SU-DHL-6 (cell line): ENCODE measurements at regions not wholly inside any gene's neighbourhood (a gene's known extent, or its start where the extent isn't known, plus 50 kb on each side); places are given as distances from the start of the nearest gene placed in this dataset.
A peak's percentile ranks its signal among the peaks of the same experiment; 100 is the strongest.

Experiments used
- H2AFZ ChIP-seq: fragments of 200-600 bp; sonication (generic); 2 replicates; pipeline ENCODE4 v1.6.1; 2014; ENCODE audit warnings: low read depth, mild to moderate bottlenecking, moderate library complexity, mixed read lengths, antibody characterized with exemption, low read length; ENCODE audit not compliant: severe bottlenecking
- H3F3A ChIP-seq: fragments of 200-600 bp; shearing (Covaris generic); 2 replicates; pipeline ENCODE4 v1.6.0; 2016; ENCODE audit warnings: antibody characterized with exemption, mild to moderate bottlenecking; ENCODE audit not compliant: insufficient read depth
- H3K27ac ChIP-seq: fragments of 200-600 bp; sonication (generic); 2 replicates; pipeline ENCODE4 v1.5.1; 2016; ENCODE audit warnings: low read depth, mild to moderate bottlenecking, low read length, moderate library complexity, mixed read lengths
- H3K27me3 ChIP-seq: fragments of 200-600 bp; sonication (generic), shearing (Covaris generic); 2 replicates; pipeline ENCODE4 v1.6.0; 2014; ENCODE audit warnings: mild to moderate bottlenecking, low read length
- H3K36me3 ChIP-seq: fragments of 200-600 bp; sonication (generic); 2 replicates; pipeline ENCODE4 v1.6.1; 2014; ENCODE audit warnings: mild to moderate bottlenecking, low read length, mixed read lengths
- H3K4me2 ChIP-seq: fragments of 300-600, 200-600 bp; shearing (Covaris generic), sonication (generic); 2 replicates; pipeline ENCODE4 v1.6.0; 2014; ENCODE audit warnings: low read length, low read depth, mild to moderate bottlenecking; ENCODE audit not compliant: poor library complexity, severe bottlenecking
- H3K4me3 ChIP-seq: fragments of 200-600 bp; sonication (generic); 2 replicates; pipeline ENCODE4 v1.5.1; 2014; ENCODE audit warnings: antibody characterized with exemption, low read length, mild to moderate bottlenecking, mixed read lengths; ENCODE audit not compliant: insufficient read depth, poor library complexity, severe bottlenecking
- H3K79me2 ChIP-seq: fragments of 200-600 bp; sonication (generic); 2 replicates; pipeline ENCODE4 v1.6.1; 2014; ENCODE audit warnings: mild to moderate bottlenecking, low read length, moderate library complexity; ENCODE audit not compliant: insufficient read depth
- H3K9ac ChIP-seq: fragments of 200-600 bp; sonication (generic); 2 replicates; pipeline ENCODE4 v1.7.0; 2014; ENCODE audit warnings: mild to moderate bottlenecking, low read length
- H3K9me2 ChIP-seq: fragments of 200-600 bp; sonication (generic); replicated peaks from 2 replicates; pipeline ENCODE4 v1.6.1; 2014; ENCODE audit warnings: low read length; ENCODE audit not compliant: insufficient read depth
- H3K9me3 ChIP-seq: fragments of 200-600 bp; sonication (generic); 2 replicates; pipeline ENCODE4 v1.6.1; 2014; ENCODE audit warnings: low read length, mixed read lengths; ENCODE audit not compliant: insufficient read depth
- H4K20me1 ChIP-seq: fragments of 200-600 bp; sonication (generic); 2 replicates; pipeline ENCODE4 v1.6.1; 2014; ENCODE audit warnings: low read depth, mild to moderate bottlenecking, antibody characterized with exemption, low read length, moderate library complexity, mixed read lengths
- EZH2phosphoT487 ChIP-seq: fragments of 200-600 bp; sonication (generic), shearing (Covaris generic); conservative IDR thresholded peaks from 2 replicates; pipeline ENCODE4 v1.6.1; 2018; ENCODE audit warnings: mild to moderate bottlenecking, antibody characterized with exemption, low read length, moderate library complexity, mixed read lengths
- TF ChIP-seq, protein P1 (sequence below): fragments of 200-600 bp; sonication (generic); IDR thresholded peaks from one replicate; pipeline ENCODE4 v1.5.1; 2017; ENCODE audit warnings: antibody characterized with exemption, mild to moderate bottlenecking, low read length, moderate library complexity; ENCODE audit not compliant: insufficient read depth, poor library complexity, severe bottlenecking

- no peak overlapping the region for H3K4me3 ChIP-seq
- H3K27me3 ChIP-seq = no peaks in the 10 kb centered on the region
- no peaks in the 10 kb centered on the region for H3K9me3 ChIP-seq
- H4K20me1 ChIP-seq = no peaks in the 10 kb centered on the region
- no peak overlapping the region for H3K9ac ChIP-seq
- no peaks in the 10 kb centered on the region for H3K36me3 ChIP-seq
- no peaks in the 10 kb centered on the region for H3K9me2 ChIP-seq
- no peak overlapping the region for H3K27ac ChIP-seq
- H3K4me2 ChIP-seq = no peak overlapping the region
- no peaks in the 10 kb centered on the region for H3F3A ChIP-seq
- H3K79me2 ChIP-seq = no peaks in the 10 kb centered on the region
- H2AFZ ChIP-seq = no peak overlapping the region
- TF ChIP-seq EZH2phosphoT487 = no peak
Observed at GRCh38 chr10:6841761-6842160, 261.7 kb upstream of the PRKCQ start.

GRCh38 chr10:6840766-6841165 is 260.7 kb upstream of the PRKCQ start:
- H3K27me3 ChIP-seq = no peaks in the 10 kb centered on the region
- no peaks in the 10 kb centered on the region for H3K9me2 ChIP-seq
- no peak overlapping the region for H2AFZ ChIP-seq
- H3K4me2 ChIP-seq = no peak overlapping the region
- H4K20me1 ChIP-seq = no peaks in the 10 kb centered on the region
- no peaks in the 10 kb centered on the region for H3K79me2 ChIP-seq
- no peaks in the 10 kb centered on the region for H3K36me3 ChIP-seq
- no peaks in the 10 kb centered on the region for H3F3A ChIP-seq
- no peak for TF ChIP-seq EZH2phosphoT487
- TF ChIP-seq, protein P1, sequence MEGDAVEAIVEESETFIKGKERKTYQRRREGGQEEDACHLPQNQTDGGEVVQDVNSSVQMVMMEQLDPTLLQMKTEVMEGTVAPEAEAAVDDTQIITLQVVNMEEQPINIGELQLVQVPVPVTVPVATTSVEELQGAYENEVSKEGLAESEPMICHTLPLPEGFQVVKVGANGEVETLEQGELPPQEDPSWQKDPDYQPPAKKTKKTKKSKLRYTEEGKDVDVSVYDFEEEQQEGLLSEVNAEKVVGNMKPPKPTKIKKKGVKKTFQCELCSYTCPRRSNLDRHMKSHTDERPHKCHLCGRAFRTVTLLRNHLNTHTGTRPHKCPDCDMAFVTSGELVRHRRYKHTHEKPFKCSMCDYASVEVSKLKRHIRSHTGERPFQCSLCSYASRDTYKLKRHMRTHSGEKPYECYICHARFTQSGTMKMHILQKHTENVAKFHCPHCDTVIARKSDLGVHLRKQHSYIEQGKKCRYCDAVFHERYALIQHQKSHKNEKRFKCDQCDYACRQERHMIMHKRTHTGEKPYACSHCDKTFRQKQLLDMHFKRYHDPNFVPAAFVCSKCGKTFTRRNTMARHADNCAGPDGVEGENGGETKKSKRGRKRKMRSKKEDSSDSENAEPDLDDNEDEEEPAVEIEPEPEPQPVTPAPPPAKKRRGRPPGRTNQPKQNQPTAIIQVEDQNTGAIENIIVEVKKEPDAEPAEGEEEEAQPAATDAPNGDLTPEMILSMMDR = no peak
- no peak overlapping the region for H3K27ac ChIP-seq
- no peak overlapping the region for H3K9ac ChIP-seq
- no peak overlapping the region for H3K4me3 ChIP-seq
- H3K9me3 ChIP-seq = no peaks in the 10 kb centered on the region

GRCh38 chr10:6840201-6840691 is 260.2 kb upstream of the PRKCQ start:
- H4K20me1 ChIP-seq = no peaks in the 10 kb centered on the region
- no peak overlapping the region for H3K4me3 ChIP-seq
- H3K4me2 ChIP-seq = no peak overlapping the region
- no peaks in the 10 kb centered on the region for H3K79me2 ChIP-seq
- no peak overlapping the region for H3K9ac ChIP-seq
- no peak for TF ChIP-seq EZH2phosphoT487
- TF ChIP-seq, protein P1 = no peak
- no peak overlapping the region for H2AFZ ChIP-seq
- H3K36me3 ChIP-seq = no peaks in the 10 kb centered on the region
- H3K27ac ChIP-seq = no peak overlapping the region
- no peaks in the 10 kb centered on the region for H3K27me3 ChIP-seq
- no peaks in the 10 kb centered on the region for H3K9me3 ChIP-seq
- H3K9me2 ChIP-seq = no peaks in the 10 kb centered on the region
- H3F3A ChIP-seq = no peaks in the 10 kb centered on the region

DNA sequence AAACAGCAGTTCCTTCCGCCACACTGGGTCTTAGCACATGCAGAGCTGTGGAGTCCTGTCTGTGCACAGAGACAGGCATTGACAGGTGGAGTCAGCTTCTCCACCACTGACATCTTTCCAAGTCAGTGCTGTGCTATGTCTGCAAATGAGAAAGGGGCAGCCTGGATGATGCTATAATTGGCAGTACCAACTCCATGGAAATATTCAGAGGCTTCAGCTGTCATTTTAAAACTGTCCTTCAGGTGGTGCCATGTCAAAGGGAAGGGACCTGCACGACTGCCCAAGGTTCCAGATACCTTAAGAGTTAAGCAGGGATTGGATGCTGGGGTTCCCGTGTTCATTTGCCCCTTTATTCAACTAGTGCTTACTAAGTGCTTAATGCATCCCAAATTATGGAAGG is 258.0 kb upstream of the PRKCQ start:
- Histone ChIP-seq H3K27ac (no peak overlapping the region), H3K27me3 (no peaks in the 10 kb centered on the region), H3K4me3 (no peak overlapping the region), H3K36me3 (no peaks in the 10 kb centered on the region), H3K9me2 (no peaks in the 10 kb centered on the region), H3K79me2 (no peaks in the 10 kb centered on the region), H3F3A (no peaks in the 10 kb centered on the region), H4K20me1 (no peaks in the 10 kb centered on the region), H3K9ac (no peak overlapping the region), H2AFZ (no peak overlapping the region), H3K9me3 (no peaks in the 10 kb centered on the region), H3K4me2 (no peak overlapping the region)
- TF ChIP-seq, protein P1 = peak; percentile 18
- no peak for TF ChIP-seq EZH2phosphoT487
